ENCODE measurements at regions not wholly inside any gene's neighbourhood (a gene's known extent, or its start where the extent isn't known, plus 50 kb on each side); places are given as distances from the start of the nearest gene placed in this dataset.

GRCh38 chr5:103612545-103612944 is 50.0 kb upstream of the NUDT12 start:
- no peak overlapping the region for H3K4me3 ChIP-seq (ENCODE audit: low read depth, low read length)
- DNase-seq (ENCODE audit: low read depth): no peak
- in situ Hi-C loops (cut with HindIII; ENCODE audit: low sequenced_read_pairs): no loop called here

More at GRCh38 chr5:103612545-103612944, 50.0 kb upstream of the NUDT12 start:
- TF ChIP-seq CTCF (IDR thresholded peaks at IDR 0.05; ENCODE audit: low read depth, low read length, missing control alignments): no peak
